Muscle of back (tissue), 3 donors: ENCODE measurements at regions not wholly inside any gene's neighbourhood (a gene's known extent, or its start where the extent isn't known, plus 50 kb on each side); places are given as distances from the start of the nearest gene placed in this dataset.
A peak's percentile ranks its signal among the peaks of the same experiment; 100 is the strongest.
"Not testable (repeated sequence)": the region's sequence is repeated elsewhere in the genome, so short reads cannot be mapped to it uniquely, and the experiment has no call there.

ENCODE experiments used
- DNase-seq, 3 donors: peaks; one replicate each; pipeline versions ENCODE4 v3.0.0 to v3.0.0-alpha.2; 2013

- no peak for DNase-seq
Observed at GRCh38 chr14:84237881-84238280, 1292.1 kb upstream of the FLRT2 start.

GRCh38 chr14:84247693-84248092, 1282.3 kb upstream of the FLRT2 start:
- no peak for DNase-seq

GRCh38 chr14:84250893-84251292, 1279.1 kb upstream of the FLRT2 start:
- peak; percentile 16 to 63 (median 43) for DNase-seq

- DNase-seq: peak; percentile 19 to 69 (median 40)
Observed at GRCh38 chr14:84251411-84252115, 1278.4 kb upstream of the FLRT2 start.

GRCh38 chr14:84252706-84253105, 1277.2 kb upstream of the FLRT2 start:
- no peak for DNase-seq

GRCh38 chr14:84253326-84253725, 1276.6 kb upstream of the FLRT2 start:
- no peak for DNase-seq

- peak; percentile 29 to 77 (median 42) for DNase-seq
Observed at GRCh38 chr14:84254290-84254689, 1275.7 kb upstream of the FLRT2 start.

GRCh38 chr14:84262932-84263331, 1267.0 kb upstream of the FLRT2 start:
- DNase-seq: no peak

GRCh38 chr14:84272290-84272721, 1257.6 kb upstream of the FLRT2 start:
- DNase-seq: peak in 1 of 3 donors; percentile 39

- DNase-seq: no peak
Observed at GRCh38 chr14:84273181-84273580, 1256.8 kb upstream of the FLRT2 start.

GRCh38 chr14:84282618-84283017, 1247.3 kb upstream of the FLRT2 start:
- no peak for DNase-seq

GRCh38 chr14:84288781-84289180, 1241.2 kb upstream of the FLRT2 start:
- no peak for DNase-seq

GRCh38 chr14:84298663-84299195, 1231.2 kb upstream of the FLRT2 start:
- no peak for DNase-seq

GRCh38 chr14:84303140-84303539, 1226.8 kb upstream of the FLRT2 start:
- DNase-seq: no peak

GRCh38 chr14:84312551-84312950, 1217.4 kb upstream of the FLRT2 start:
- no peak for DNase-seq

GRCh38 chr14:84323450-84323849, 1206.5 kb upstream of the FLRT2 start:
- DNase-seq: no peak

- DNase-seq: peak; percentile 28 to 65 (median 33)
Observed at GRCh38 chr14:84323978-84324377, 1206.0 kb upstream of the FLRT2 start.

- no peak for DNase-seq
Observed at GRCh38 chr14:84336433-84336832, 1193.5 kb upstream of the FLRT2 start.

- DNase-seq: peak; percentile 35 to 56 (median 44)
Observed at GRCh38 chr14:84340938-84341337, 1189.0 kb upstream of the FLRT2 start.

GRCh38 chr14:84341867-84342266, 1188.1 kb upstream of the FLRT2 start:
- DNase-seq: not testable (repeated sequence)

- peak; percentile 4 to 41 (median 11) for DNase-seq
Observed at GRCh38 chr14:84343656-84344055, 1186.3 kb upstream of the FLRT2 start.

GRCh38 chr14:84351646-84352045, 1178.3 kb upstream of the FLRT2 start:
- no peak for DNase-seq

- DNase-seq: no peak
Observed at GRCh38 chr14:84361476-84361875, 1168.5 kb upstream of the FLRT2 start.

- peak in 1 of 3 donors; percentile 1 for DNase-seq
Observed at GRCh38 chr14:84375235-84375634, 1154.7 kb upstream of the FLRT2 start.
